GM18907 (cell line): ENCODE measurements at regions not wholly inside any gene's neighbourhood (a gene's known extent, or its start where the extent isn't known, plus 50 kb on each side); places are given as distances from the start of the nearest gene placed in this dataset.
"Not testable (repeated sequence)": the region's sequence is repeated elsewhere in the genome, so short reads cannot be mapped to it uniquely, and the experiment has no call there.

ENCODE experiments used
- ATAC-seq: cut with Tn5 transposase; IDR thresholded peaks from one replicate; pipeline ENCODE4 v1.9.1; 2021; ENCODE audit warnings: mild to moderate bottlenecking, moderate library complexity; ENCODE audit not compliant: unreplicated experiment

DNA sequence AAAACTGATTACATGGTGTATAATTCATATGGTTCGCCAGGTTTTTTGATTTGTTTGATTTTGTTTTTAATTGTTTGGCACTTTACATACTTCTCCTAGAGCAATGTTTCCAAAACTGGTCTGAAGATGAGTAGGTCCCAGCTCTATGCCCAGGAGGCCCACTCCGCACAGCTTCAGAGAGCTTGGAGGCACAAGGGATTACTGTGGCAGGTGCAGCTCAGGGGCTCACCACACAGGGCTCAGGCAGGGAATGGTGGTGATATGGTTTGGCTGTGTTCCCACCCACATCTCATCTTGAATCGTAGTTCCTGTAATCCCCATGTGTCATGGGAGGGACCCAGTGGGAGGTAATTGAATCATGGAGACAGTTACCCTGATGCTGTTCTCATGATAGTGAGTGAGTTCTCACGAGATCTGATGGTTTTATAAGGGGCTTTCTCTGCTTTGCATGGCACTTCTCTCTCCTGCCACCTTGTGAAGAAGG is 296.6 kb downstream of the MED10 start:
- ATAC-seq, result no peak

DNA sequence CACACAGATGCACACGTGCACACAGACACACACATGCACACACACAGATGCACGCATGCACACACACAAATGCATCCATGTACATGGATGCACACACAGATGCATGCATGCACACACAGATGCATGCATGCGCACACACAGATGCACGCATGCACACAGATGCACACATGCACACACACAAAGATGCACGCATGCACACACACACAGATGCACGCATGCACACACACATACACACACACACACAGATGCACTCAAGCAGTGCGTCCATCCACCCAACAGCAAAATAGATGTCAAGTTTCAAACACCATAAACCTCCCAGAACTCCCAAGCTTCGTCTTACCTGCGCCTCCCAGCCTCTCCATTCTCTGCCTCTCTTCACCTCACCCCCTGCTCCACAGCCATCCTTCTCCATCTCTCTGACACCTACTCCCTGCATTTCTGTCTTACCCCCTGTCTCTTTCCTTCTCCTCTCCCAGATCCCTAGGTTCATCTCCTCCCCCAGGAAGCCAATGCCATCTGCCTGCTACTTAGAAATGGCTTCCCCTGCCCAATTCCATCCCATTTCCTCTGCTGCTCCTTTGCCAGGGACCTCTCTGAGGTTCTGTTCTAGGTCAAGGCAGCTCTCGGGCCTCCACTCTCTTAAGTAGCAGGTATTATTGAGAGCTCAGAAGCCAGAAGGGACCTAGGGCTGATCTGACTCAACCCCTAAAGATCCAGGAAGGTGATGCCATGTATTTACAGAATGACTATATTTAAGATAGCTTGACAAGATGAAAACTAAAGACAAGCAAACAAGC is 297.2 kb downstream of the MED10 start:
- ATAC-seq, result no peak

DNA sequence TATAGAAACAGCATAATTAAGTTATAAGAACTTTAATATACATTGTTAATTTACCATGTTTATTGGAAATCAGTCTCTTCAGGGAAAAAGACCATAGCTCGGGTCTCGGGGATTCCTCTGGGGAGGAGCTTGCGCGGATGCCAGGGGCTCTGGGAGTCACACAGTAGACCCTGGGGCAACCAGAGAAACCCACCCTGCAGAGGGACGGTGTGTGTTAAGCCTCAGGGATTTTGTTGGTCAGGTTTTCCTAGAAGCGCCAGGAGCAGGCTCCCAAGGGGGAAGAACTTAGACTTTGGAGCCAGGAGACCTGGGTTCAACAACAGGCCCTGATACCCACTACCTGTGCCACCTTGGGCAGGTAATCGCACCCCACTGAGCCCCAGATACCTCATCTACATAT is 297.9 kb downstream of the MED10 start:
- no peak for ATAC-seq

DNA sequence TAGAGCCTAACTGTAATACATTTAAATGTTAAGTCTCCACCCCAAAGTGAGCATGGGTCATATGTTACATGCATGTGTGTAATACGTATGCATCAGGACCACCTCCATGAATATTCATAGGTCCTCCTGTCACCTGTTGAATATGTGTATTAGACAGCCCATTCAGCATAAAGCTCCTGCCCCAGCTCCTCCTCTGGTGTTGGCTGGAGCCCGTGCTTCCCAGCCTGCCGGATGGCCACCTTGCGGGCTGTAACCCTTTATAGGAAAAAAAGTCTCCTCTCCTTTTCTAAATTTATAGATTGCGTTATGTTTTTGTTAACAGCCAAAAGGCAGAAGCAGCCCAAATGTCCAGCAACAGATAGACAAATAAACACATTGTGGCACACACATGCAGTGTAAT is 299.5 kb downstream of the MED10 start:
- no peak for ATAC-seq

DNA sequence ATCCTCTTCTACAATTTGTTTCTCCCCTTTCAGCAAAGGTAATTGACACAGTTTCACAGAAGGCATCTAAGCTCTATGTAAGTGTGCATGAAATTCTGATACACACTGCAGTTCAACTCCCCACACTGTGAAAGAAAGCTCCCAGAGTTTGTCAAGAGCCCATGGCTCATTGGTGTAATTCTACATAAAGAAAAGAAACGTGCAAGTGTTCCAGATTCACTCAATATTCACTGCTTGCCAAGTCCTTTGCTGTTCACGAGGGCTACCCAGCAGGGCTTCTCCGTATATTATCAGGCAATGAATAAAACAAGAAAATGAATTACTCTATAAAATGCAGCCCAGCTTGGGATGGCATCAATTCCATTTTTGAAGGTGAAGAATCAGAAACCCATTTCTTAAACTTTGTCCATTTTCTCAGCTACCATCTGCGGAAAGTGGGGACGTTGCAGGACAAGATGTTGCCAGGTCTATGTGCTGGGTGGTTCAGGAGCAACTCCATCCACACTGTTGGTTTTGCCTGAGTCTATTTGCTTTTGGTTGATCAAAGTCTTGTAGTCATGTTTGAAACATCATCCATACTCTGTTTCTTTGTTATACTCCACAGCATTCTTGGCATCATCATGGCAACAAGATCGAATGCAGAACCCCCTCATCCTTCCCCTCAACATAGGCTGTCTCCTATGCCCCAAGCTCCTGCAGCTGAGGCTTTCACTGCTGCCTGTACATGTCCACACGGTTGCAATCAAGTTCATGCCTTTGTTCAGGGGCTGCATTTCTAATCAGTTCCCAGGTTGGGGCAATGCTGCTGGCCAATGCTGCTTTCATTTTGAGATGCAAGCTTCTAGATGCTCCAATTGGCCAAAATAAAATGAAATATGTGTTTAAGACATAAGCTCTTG is 301.8 kb downstream of the MED10 start:
- ATAC-seq, result no peak

DNA sequence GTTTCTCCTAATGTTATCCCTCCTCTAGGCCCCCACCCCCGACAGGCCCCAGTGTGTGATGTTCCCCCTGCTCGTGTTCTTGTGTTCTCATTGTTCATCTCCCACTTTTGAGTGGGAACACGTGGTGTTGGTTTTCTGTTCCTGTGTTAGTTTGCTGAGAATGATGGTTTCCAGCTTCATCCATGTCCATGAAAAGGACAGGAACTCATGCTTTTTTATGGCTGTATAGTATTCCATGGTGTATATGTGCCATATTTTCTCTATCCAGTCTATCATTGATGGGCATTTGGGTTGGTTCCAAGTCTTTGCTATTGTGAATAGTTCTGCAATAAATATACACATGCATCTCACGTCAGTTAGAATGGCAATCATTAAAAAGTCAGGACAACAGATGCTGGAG is 305.9 kb downstream of the MED10 start:
- not testable (repeated sequence) for ATAC-seq

DNA sequence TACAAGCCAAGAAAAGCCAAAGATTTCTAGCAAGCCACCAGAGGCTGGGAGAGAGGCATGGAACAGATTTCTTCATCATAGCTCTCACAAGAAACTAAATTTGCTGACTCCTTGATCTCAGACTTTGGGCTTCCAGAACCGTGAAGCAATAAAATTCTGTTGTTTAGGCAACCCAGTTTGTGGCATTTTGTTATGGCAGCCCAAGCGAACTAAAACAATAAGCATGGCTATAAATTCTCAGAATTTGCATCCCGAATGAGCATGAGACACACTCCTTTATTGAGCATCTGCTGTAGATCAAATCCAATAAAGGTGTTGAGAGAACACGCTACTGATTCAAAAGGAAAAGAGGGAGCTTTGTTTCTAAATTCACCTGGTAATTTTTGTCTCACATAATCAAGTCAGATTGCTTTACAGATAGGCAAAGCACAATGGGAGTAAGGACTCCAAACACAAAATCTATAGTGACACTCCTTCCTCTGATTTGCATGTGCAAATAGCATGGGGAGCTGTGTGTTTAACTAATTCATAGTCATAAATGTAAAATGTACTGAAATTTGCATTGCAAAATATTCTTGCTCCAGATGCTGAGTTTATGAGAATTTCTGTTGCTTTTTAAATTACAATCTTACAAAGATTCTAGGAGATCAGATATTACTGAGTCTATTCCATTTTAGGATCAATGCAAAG is 308.7 kb downstream of the MED10 start:
- no peak for ATAC-seq

DNA sequence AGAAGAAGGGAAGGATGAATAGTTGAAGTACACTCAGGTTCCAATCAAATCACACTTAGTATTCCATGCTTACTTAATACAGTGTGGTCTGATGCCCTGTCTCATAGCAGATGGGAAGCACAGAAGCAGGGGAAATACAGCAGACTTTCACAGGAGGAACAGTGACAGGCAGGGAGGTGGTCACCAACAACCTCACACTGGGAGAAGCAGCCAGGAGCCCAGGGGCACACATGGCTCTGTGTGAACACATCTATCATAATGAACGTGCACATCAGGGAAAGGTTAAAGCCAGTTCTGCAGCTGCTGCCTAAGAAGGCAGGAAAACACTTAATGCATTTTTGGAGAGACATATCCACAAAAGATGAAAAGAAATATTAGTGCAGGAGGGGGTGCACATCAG is 312.3 kb downstream of the MED10 start:
- ATAC-seq, result no peak

DNA sequence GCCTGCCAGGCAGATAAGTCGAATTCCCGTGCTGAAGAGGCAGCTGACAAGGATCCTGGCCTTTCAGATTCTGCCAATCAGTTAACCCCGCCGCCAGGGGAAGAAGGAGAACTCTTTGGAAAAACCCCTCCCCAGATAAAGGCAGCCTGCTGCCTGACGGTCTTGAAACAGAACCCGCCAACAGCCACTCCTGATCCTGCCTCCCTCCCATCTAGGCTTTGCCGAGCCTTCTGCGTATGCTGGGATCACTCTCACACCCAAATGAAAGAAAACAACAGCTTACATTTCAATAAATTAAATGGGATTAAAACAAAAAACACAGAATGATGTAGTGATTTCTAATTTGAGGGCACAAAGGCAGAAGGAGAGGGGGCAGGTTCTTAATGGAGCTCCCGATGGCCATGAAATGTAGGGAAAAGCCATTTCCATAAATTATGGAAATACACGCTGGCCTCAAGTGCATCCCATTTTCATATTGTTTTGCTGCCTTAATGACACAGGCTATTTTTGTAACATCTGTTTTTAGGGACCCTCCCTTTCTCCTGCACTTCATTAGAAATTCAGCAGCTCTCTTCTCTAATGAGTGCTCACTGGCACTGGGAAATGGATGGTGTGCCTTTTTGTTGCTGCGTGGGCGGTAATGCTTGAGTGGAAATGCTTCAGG is 319.1 kb downstream of the MED10 start:
- ATAC-seq, result no peak

DNA sequence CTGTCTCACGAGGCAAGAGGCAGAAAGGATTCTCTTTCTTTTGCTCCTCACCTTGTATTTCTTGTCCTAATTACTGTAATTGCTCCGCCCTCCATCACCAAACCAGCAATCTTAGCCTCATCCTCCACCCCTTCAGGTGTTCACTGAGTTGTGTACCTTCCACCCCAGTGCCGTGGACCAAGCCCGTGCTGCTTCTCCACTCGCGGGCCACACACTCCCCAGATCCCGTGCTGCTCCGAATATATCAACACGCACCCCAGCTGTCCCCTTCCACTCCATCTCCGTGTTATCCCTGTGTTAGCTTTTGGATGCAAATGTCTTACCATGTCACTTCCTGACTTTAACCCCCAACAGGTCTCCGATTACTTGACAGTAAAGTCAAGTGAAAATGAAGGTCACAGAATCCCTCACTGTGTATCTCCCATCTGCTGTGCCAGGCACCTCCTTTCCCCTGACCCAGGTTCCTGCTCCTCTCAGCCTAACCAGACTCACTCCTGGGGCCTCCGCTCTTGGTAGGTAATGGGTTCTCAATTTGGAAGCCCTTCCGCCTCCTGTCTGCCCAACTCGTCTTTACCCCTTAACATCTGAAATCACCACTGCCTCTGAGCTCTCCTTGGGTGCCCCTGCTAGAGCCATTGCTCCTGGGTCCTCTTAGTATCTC is 320.2 kb downstream of the MED10 start:
- ATAC-seq, result no peak

DNA sequence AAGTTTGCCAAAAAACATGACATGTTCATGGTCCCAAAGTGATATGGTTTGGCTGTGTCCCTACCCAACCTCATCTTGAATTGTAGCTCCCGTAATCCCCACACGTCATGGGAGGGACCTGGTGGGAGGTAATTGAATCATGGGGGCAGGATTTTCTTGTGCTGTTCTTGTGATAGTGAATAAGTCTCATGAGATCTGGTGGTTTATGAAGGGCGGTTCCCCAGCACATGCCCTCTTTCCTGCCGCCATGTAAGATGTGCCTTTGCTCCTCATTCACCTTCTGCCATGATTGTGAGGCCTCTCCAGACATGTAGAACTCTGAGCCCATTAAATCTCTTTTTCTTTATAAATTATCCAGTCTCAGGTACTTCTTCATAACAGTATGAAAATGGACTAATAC is 322.1 kb downstream of the MED10 start:
- no peak for ATAC-seq

DNA sequence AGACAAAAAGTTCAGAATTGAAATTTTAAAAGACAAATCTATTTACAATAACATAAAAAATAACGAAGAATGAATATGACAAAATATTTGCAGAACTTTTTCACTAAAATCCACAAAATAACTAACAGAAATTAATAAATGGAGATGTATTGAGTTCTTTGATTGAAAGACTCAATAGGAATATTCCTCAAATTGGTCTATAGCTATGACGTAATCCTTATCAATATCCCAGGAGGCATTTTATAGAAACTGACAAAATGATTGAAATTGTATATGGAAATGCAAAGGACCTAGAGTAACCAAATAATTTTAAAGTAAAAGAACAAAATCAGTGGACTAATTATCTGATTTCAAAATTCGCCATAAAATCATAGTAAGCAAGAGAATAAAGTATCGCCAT is 328.7 kb downstream of the MED10 start:
- no peak for ATAC-seq

DNA sequence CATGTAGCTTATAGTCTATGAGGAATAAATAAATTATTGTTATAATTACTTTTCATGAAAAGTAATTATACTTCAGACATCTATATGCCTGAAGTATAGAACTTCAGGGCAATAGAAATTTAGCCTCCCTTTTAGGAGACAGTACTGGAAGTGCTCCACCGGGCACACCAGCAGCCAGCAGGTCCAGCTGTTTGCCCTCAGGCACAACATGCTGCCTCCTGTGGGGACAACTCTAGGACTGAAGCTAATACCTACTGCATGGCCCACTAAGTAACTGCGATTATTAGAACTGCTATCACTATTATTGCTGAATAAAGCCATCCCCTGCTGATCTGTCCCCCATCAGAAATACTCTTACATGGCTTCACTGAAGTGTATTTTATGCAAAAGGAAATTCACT is 329.6 kb downstream of the MED10 start:
- no peak for ATAC-seq

DNA sequence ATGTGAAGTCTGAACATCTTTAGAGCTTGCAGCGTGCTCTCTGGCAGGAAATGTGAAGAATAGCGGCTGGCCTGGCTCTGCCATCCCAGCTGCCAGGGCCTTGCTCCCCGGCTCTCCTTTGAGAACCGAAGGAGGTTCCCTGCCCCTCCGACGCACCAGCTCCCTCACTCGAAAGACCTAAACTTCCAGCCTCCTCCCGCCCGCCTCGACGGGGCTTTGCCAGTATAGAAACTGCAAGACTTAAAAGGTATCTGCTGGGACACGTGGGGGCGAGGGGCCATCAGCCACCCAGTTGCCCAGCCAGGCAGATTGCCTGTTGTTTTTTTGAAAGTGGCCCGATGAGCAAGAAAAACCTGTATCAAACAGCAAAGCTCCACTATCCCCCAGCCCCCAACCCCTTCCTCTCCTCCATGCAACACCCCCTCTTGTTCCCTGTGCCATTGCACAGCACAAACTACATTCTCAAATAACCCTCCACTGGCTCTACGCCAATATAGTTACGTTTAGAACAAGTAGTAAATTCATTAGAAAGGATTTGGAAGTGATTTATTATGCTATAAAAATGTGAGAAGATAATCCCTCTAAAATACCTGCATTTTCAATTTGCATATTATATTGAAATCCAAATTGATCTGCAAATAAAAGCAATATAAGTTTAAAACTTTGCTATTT is 331.9 kb downstream of the MED10 start:
- no peak for ATAC-seq

DNA sequence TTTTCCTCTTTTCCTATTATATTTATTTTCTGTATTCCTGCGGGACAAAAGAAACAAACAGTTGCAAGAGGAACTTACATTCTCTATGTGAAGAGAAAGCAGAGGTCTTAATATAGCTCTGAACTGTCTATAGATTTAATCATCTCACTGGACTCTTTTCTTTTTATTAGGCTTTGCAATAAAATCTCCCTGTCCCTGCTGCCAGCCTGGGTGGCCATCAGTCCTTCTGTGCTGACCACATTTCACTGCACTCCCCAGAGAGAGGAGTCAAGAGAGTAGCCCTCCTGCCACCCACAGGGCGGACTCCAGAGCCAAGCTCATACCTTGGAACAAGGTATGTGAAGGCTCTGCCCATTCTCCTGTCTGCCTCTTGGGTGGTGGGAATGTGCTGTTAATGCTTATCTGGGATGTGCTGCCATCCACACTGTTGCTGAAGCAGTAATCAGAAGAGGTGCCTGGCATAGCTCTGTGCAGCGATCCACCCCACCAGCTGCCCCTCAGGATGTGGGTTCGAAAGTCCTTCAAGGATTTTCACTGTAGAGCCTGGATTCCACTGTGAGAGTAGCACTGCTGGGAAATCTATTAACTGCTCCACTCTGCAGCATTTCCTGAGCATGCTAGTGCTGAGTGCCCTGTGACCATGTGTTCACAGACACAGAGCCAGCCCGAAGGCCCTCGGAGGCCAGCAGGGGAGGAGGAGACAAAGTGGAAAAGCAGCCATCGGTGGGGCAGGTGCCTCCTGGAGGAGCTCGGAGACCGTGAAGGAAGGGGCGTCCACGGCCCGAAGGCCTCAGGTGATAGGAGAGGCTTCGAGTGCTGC is 334.6 kb downstream of the MED10 start:
- ATAC-seq, result no peak

DNA sequence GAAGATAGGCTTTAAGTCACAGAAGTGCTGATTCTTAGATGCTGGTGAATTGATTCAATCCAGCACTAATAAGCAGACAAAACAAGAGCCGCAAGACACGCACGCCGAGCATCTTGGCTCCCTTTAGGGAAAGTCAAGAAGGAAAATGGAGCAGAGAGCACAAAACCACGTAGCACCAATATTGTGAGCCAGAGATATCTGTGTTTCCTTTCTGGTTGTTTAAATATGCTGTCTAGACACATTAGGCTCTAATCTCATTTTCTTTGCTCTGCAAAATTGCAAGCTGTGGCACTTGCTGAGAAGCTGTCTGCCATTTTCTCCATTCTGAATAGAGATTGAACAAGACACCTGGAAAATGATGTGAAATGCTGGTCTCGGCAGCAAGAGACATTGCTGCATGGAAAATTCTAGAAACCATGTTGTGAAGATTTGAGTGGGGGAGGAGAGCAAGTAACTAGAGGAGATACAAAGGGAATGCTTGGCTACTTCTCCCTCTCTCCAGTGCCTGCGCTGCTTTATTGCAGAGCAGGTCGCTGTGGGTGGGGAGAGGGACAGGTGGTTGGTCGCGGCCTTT is 336.3 kb downstream of the MED10 start:
- no peak for ATAC-seq

DNA sequence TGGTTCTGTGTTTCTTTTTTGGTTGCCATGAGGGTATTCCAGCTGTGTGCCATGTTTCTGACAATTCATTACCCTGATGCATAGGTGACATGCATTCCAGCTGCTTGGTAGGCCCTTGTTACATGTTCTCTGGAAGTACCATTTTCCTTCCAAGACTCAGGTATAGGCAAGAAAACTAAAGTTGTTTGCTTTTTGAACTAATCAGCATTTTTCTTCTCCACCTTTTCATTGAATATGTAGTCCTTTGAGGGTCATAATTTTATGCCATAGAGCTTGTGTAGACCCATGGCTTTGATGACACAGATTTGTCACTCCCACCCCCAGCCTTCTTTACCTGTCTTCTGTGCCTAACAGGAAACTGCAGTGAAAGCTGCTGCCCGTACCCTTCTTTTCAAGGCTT is 339.2 kb downstream of the MED10 start:
- ATAC-seq, result no peak

DNA sequence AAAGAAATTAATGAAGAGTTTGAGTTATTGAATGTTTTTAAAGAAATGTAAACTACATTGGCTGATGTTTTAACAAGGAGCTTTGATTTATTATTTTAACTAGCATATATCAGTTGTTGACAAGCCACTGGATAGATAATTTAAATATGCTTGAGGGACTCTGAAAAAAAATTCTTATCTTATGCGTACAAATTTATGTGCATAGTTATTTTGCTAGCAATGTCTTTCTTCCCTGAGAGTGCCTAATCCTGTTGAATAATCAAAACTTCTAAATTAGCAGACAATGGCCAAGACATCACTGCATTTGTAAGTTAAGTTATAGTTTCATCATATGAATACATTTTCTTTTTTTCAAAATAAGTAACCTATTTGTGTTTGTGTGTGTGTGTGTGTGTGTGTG is 342.3 kb downstream of the MED10 start:
- ATAC-seq, result no peak

DNA sequence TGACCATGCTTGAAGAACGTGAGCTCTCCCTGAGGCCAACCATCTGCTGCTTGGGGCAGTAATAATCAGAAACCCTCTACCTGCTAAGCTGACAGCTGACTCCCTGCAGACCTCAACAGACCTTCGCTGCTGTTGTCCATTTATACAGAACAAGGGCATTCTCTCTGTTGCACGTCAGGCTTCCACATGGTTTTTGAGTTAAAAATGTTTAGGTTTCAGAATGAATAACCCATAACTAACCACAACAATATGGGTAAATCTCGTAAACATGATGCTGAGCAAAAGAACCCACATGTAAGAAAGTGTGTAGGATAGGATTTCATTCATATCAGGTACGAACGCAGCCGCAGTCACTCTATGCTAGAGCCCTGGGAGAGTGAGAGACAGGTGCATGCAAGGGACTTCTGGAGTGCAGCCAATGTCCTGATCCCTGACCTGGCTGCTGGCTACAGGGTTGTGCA is 348.5 kb downstream of the MED10 start:
- ATAC-seq, result no peak
